Panc1 (cell line): ENCODE measurements at regions not wholly inside any gene's neighbourhood (a gene's known extent, or its start where the extent isn't known, plus 50 kb on each side); places are given as distances from the start of the nearest gene placed in this dataset.

Source experiments
- ATAC-seq: fragments of 200-7000 bp; cut with Tn5 transposase; 2 replicates; pipeline ENCODE4 v1.9.1; 2020; ENCODE audit warnings: mild to moderate bottlenecking, moderate library complexity
- BruUV-seq: library from RNA; stranded (reverse); fragments of 400-500 nt; replicated peaks from 2 replicates; lab custom pipeline; 2021; lab: Mats Ljungman, UMichigan
- CTCF ChIA-PET: fragments of 300-600 bp; sonication (Branson Sonifier 250); formaldehyde crosslinking; loops from one replicate; lab custom pipeline; 2022; ENCODE audit warnings: antibody characterized with exemption; lab: Charles Lee
- POLR2A ChIA-PET: fragments of 300-600 bp; sonication (Branson Sonifier 250); formaldehyde crosslinking; loops from one replicate; lab custom pipeline; 2022; ENCODE audit warnings: antibody characterized with exemption; lab: Charles Lee
- DNase-seq: peaks from one replicate; pipeline ENCODE4 v3.0.0-alpha.2; 2010; ENCODE audit warnings: low read depth, low spot score
- H3K27ac ChIP-seq: 2 replicates; pipeline ENCODE4 v1.5.1; 2011; ENCODE audit warnings: mild to moderate bottlenecking, low read length, inconsistent platforms
- H3K27me3 ChIP-seq: fragments of 200-500 bp; sonication (Bioruptor generic); 2 replicates; pipeline ENCODE4 v1.6.0; 2014; ENCODE audit warnings: low read length, inconsistent platforms; ENCODE audit not compliant: control insufficient read depth, insufficient read depth
- H3K36me3 ChIP-seq: fragments of 200-500 bp; sonication (Bioruptor generic); 2 replicates; pipeline ENCODE4 v1.5.1; 2014; ENCODE audit warnings: inconsistent platforms, mild to moderate bottlenecking, low read length, moderate library complexity; ENCODE audit not compliant: control insufficient read depth, insufficient read depth
- H3K4me1 ChIP-seq: 2 replicates; pipeline ENCODE4 v1.5.1; 2011; ENCODE audit warnings: inconsistent platforms, mild to moderate bottlenecking, low read length, moderate library complexity; ENCODE audit not compliant: control insufficient read depth, insufficient read depth
- H3K4me3 ChIP-seq, 2 experiments: 2 replicates each; pipeline ENCODE4 v1.5.1; 2011 to 2012; ENCODE audit warnings: low read depth in 2 of 2, low read length in 2 of 2, mild to moderate bottlenecking in 2 of 2, inconsistent platforms in 1 of 2, moderate library complexity in 1 of 2
- H3K9me3 ChIP-seq: fragments of 200-500 bp; sonication (Bioruptor generic); 2 replicates; pipeline ENCODE4 v1.5.1; 2014; ENCODE audit warnings: low read depth, mild to moderate bottlenecking, inconsistent platforms, low read length, moderate library complexity; ENCODE audit not compliant: control insufficient read depth, insufficient read depth
- POLR2AphosphoS5 ChIP-seq: IDR thresholded peaks from 2 replicates; pipeline ENCODE4 v1.6.1; 2012; ENCODE audit warnings: mild to moderate bottlenecking, low read depth, low read length, moderate library complexity
- SIN3A ChIP-seq: IDR thresholded peaks from 2 replicates; pipeline ENCODE4 v1.6.1; 2012; ENCODE audit warnings: low read depth, mild to moderate bottlenecking, low read length, moderate library complexity, borderline replicate concordance; ENCODE audit not compliant: insufficient read depth
- TCF7L2 ChIP-seq: IDR thresholded peaks from 2 replicates; pipeline ENCODE4 v1.6.1; 2011; ENCODE audit warnings: mild to moderate bottlenecking, low read depth, low read length, inconsistent platforms
- in situ Hi-C: cut with HindIII; loops from 2 replicates; pipeline ENCODE4 v1.10.0; 2016; ENCODE audit warnings: low sequenced_read_pairs, low pct_unique_long_range_greater_than_20kb
- intact Hi-C: fragments of 100-400 bp; cut with micrococcal nuclease; formaldehyde crosslinking; loops from one replicate; pipeline ENCODE4 v1.10.0; 2022; ENCODE audit not compliant: unreplicated experiment
- TF ChIP-seq, protein P1 (sequence below): fragments of 450-650 bp; IDR thresholded peaks from 2 replicates; pipeline ENCODE4 v1.5.1; 2017; ENCODE audit warnings: mild to moderate bottlenecking
- TF ChIP-seq, protein P2 (sequence below), 2 experiments: IDR thresholded peaks; 2 replicates each; pipeline ENCODE4 v1.6.1; 2011 to 2012; ENCODE audit warnings: low read depth in 2 of 2, control low read depth in 1 of 2, low read length in 1 of 2, mild to moderate bottlenecking in 1 of 2, moderate library complexity in 1 of 2; ENCODE audit not compliant: insufficient read depth in 1 of 2

DNA sequence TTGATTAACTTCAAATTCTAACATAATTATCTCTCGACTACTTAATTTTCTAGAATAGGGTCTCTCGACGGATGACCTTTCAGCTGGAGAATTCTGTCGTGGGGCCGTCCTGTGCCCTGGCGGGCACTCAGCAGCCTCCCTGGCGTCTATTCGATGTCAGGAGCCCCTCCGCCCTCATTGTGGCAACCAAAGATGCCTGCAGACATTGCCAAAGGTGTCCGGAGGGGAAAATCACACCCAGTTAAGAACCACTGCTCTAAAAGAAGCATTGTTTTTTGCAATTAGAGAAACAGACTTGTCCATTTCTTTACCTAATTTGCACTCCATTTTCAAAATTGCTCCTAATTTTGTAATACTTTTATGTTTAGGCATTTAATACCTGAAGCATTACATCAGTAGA is 79.2 kb upstream of the ARHGEF7 start:
- intact Hi-C loops: loop anchor here (5.0 kb wide), 1 partner anchor 94 kb away; no protein-coding TSS in a partner anchor
- CTCF ChIA-PET: interaction anchor here (1.5 kb wide), 1 partner anchor 91 kb away, joined by 13 read pairs; no protein-coding TSS in a partner anchor
- Histone ChIP-seq H3K27ac (no peak overlapping the region), H3K4me3 (no peak overlapping the region), H3K4me1 (0 out of 2 replicates have a peak, but pooled peaks cover 4% of the 10 kb centered on the region), H3K27me3 (peaks cover 7% of the 10 kb centered on the region; the same call in 1 of the 2 replicates), H3K36me3 (no peaks in the 10 kb centered on the region), H3K9me3 (no peaks in the 10 kb centered on the region)
- no TSS peak for BruUV-seq
- ATAC-seq (no peak), DNase-seq (no peak)
- POLR2A ChIA-PET: no interaction called here
- in situ Hi-C loops: no loop called here
- TF ChIP-seq TCF7L2 (no peak), SIN3A (no peak), POLR2AphosphoS5 (no peak)
- TF ChIP-seq, protein P1, sequence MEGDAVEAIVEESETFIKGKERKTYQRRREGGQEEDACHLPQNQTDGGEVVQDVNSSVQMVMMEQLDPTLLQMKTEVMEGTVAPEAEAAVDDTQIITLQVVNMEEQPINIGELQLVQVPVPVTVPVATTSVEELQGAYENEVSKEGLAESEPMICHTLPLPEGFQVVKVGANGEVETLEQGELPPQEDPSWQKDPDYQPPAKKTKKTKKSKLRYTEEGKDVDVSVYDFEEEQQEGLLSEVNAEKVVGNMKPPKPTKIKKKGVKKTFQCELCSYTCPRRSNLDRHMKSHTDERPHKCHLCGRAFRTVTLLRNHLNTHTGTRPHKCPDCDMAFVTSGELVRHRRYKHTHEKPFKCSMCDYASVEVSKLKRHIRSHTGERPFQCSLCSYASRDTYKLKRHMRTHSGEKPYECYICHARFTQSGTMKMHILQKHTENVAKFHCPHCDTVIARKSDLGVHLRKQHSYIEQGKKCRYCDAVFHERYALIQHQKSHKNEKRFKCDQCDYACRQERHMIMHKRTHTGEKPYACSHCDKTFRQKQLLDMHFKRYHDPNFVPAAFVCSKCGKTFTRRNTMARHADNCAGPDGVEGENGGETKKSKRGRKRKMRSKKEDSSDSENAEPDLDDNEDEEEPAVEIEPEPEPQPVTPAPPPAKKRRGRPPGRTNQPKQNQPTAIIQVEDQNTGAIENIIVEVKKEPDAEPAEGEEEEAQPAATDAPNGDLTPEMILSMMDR: no peak
- TF ChIP-seq, protein P2, sequence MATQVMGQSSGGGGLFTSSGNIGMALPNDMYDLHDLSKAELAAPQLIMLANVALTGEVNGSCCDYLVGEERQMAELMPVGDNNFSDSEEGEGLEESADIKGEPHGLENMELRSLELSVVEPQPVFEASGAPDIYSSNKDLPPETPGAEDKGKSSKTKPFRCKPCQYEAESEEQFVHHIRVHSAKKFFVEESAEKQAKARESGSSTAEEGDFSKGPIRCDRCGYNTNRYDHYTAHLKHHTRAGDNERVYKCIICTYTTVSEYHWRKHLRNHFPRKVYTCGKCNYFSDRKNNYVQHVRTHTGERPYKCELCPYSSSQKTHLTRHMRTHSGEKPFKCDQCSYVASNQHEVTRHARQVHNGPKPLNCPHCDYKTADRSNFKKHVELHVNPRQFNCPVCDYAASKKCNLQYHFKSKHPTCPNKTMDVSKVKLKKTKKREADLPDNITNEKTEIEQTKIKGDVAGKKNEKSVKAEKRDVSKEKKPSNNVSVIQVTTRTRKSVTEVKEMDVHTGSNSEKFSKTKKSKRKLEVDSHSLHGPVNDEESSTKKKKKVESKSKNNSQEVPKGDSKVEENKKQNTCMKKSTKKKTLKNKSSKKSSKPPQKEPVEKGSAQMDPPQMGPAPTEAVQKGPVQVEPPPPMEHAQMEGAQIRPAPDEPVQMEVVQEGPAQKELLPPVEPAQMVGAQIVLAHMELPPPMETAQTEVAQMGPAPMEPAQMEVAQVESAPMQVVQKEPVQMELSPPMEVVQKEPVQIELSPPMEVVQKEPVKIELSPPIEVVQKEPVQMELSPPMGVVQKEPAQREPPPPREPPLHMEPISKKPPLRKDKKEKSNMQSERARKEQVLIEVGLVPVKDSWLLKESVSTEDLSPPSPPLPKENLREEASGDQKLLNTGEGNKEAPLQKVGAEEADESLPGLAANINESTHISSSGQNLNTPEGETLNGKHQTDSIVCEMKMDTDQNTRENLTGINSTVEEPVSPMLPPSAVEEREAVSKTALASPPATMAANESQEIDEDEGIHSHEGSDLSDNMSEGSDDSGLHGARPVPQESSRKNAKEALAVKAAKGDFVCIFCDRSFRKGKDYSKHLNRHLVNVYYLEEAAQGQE (IDR thresholded peaks at IDR 0.05; ENCODE audit: insufficient read depth in 1 of 2, low read depth in 2 of 2, low read length in 1 of 2): no peak

DNA sequence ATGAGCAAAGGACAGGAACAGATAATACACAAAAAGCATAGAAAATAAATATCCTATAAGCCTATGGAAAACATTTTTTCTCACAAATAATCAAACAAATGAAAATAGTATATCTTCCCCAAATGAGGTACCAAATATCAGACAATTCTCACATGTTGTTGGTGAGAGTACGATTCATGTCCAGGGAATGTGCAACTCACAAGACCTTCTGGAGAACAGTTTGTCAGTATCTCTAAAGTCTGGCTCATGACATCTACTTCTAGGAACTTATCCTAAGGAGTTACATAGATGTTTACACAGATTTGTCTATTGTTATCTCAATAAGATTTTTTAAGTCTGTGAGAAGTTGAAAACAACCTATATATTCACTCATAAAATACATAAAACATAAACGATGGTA is 80.3 kb upstream of the ARHGEF7 start:
- TF ChIP-seq, protein P2 (IDR thresholded peaks at IDR 0.05; ENCODE audit: insufficient read depth in 1 of 2, low read depth in 2 of 2, low read length in 1 of 2): no peak
- in situ Hi-C loops (no loop called here), intact Hi-C loops (loop anchor here (5.0 kb wide), 1 partner anchor 93 kb away; no protein-coding TSS in a partner anchor)
- H3K9me3 ChIP-seq: no peaks in the 10 kb centered on the region
- no peak overlapping the region for H3K4me3 ChIP-seq
- H3K27me3 ChIP-seq: peaks cover 7% of the 10 kb centered on the region; the same call in 1 of the 2 replicates
- H3K27ac ChIP-seq: no peak overlapping the region
- no peaks in the 10 kb centered on the region for H3K36me3 ChIP-seq
- ChIA-PET CTCF (no interaction called here), POLR2A (no interaction called here)
- BruUV-seq: no TSS peak
- H3K4me1 ChIP-seq: 0 out of 2 replicates have a peak, but pooled peaks cover 4% of the 10 kb centered on the region
- ATAC-seq: no peak
- no peak for DNase-seq
